HL-60 (cell line): ENCODE measurements at regions not wholly inside any gene's neighbourhood (a gene's known extent, or its start where the extent isn't known, plus 50 kb on each side); places are given as distances from the start of the nearest gene placed in this dataset.

Experiments used
- DNase-seq, 2 experiments: peaks; one replicate each; pipeline ENCODE4 v3.0.0-alpha.2; 2010 to 2020; ENCODE audit warnings: low read depth in 1 of 2, low spot score in 1 of 2
- H3K27ac ChIP-seq: fragments of 250-450 bp; sonication (Bioruptor Pico); replicated peaks from 2 replicates; pipeline ENCODE4 v1.5.1; 2020; ENCODE audit warnings: mild to moderate bottlenecking, moderate library complexity
- H3K27me3 ChIP-seq: fragments of 250-450 bp; sonication (Bioruptor Pico); 2 replicates; pipeline ENCODE4 v1.5.1; 2021; ENCODE audit warnings: mild to moderate bottlenecking, moderate library complexity; ENCODE audit not compliant: insufficient read depth, poor library complexity, severe bottlenecking
- H3K4me3 ChIP-seq: replicated peaks from 2 replicates; pipeline ENCODE4 v1.5.1; 2011; ENCODE audit warnings: mild to moderate bottlenecking, control low read depth, low read length; ENCODE audit not compliant: insufficient read depth
- CTCF ChIP-seq: IDR thresholded peaks from one replicate; pipeline ENCODE4 v1.5.1; 2011; ENCODE audit warnings: low read length, control low read depth, inconsistent platforms; ENCODE audit not compliant: insufficient read depth
- GABPA ChIP-seq: IDR thresholded peaks from 2 replicates; pipeline ENCODE4 v1.6.1; 2012; ENCODE audit warnings: low read depth
- POLR2AphosphoS5 ChIP-seq: IDR thresholded peaks from 2 replicates; pipeline ENCODE4 v1.6.1; 2012; ENCODE audit warnings: low read depth
- REST ChIP-seq: IDR thresholded peaks from 2 replicates; pipeline ENCODE4 v1.6.1; 2012; ENCODE audit warnings: low read depth; ENCODE audit not compliant: insufficient replicate concordance
- SPI1 ChIP-seq: IDR thresholded peaks from 2 replicates; pipeline ENCODE4 v1.6.1; 2012; ENCODE audit warnings: low read depth, mild to moderate bottlenecking, borderline replicate concordance

- no peak overlapping the region for H3K27ac ChIP-seq
- H3K27me3 ChIP-seq, result no peaks in the 10 kb centered on the region
- TF ChIP-seq GABPA, result no peak
- no peak for TF ChIP-seq REST
- TF ChIP-seq POLR2AphosphoS5, result no peak
- no peak for TF ChIP-seq SPI1
- TF ChIP-seq CTCF, result no peak
- no peak overlapping the region for H3K4me3 ChIP-seq
- DNase-seq, result no peak
Measured at GRCh38 chr3:46080969-46081345, 53.7 kb upstream of the XCR1 start.

GRCh38 chr3:46080124-46080968 lies 53.1 kb upstream of the XCR1 start:
- no peak overlapping the region for H3K27ac ChIP-seq
- no peaks in the 10 kb centered on the region for H3K27me3 ChIP-seq
- DNase-seq, result no peak

More at GRCh38 chr3:46080124-46080968, 53.1 kb upstream of the XCR1 start:
- no peak overlapping the region for H3K4me3 ChIP-seq
- TF ChIP-seq POLR2AphosphoS5, result no peak
- no peak for TF ChIP-seq REST
- no peak for TF ChIP-seq SPI1
- TF ChIP-seq CTCF, result no peak
- TF ChIP-seq GABPA, result no peak
